IPS-NIHi11 (cell line): ENCODE measurements at regions not wholly inside any gene's neighbourhood (a gene's known extent, or its start where the extent isn't known, plus 50 kb on each side); places are given as distances from the start of the nearest gene placed in this dataset.
"Not testable (repeated sequence)": the region's sequence is repeated elsewhere in the genome, so short reads cannot be mapped to it uniquely, and the experiment has no call there.

Source experiments
- DNase-seq: peaks from one replicate; pipeline ENCODE4 v3.0.0; 2012; ENCODE audit warnings: mixed read lengths, low spot score

DNA sequence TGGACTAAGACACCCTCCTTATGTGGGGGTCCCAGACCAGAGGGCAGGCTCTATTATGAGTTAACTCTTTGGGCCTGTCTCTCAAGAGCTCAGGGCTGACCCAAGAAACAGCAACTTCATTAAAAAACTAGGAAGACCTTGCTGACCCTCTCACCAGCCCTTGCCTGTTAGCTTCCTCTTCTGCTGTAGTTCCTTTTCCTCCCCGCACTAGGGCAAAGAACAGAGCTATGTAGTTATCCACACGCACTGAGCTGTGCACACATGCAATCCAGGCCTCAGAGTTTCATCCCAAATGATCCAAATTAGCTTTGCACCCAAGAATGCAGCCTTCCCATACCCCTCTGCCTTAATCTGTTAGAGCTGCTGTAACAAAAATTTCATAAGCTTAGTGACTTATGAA is 539.6 kb upstream of the CADM1 start:
- DNase-seq: no peak

DNA sequence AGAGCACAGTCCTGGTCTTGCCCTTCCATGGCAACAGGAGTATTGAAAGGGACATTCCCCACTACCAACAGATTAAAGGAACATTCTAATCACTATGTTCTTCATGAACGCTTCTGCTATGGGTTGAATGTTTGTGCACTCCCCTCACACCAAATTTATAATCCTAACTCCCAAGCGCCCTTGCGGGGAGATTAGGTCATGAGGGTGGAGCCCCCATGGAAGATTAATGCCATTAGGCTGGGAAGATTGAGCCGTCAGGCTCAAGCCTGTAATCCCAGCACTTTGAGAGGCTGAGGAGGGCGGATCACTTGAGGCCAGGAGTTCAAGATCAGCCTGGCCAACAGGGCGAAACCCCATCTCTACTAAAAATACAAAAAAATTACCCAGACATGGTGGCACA is 538.8 kb upstream of the CADM1 start:
- DNase-seq: not testable (repeated sequence)

DNA sequence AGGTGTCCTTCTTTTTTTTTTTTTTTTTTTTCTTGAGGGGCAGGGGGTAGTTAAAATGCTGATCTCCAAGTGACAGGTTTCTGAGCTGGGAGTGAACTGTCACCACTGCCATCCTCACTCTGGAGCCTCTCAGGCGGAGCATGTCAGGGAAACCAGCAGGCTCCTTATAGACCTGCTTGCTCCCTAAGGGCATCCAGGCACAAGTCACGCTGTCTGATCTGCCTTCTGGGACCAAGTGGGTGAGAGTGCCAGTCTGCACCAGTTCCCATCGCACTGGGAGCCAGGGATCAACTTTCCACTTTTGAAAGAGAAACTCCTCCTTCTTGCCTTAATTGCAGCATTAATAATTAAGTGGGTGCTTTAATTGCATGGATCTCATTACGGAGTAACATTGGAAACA is 537.9 kb upstream of the CADM1 start:
- DNase-seq: no peak

DNA sequence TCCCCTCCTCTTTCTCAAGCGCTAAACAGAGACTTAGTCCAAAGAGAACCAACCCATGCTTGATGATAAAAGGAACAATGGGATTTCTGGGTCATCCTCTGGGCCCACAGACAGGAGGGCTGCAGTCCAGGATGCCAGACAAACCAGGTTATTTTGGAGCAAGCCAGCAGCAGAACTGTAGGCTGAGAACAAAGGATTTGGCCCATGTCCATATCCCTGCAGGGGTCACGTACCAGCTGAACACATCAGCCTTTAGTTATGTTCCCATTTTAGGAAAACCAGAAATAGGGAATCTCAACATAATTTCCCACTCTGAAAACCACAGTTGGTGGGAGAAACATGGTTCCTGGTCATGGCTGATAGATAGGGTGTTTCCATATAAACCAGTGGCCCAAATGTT is 533.6 kb upstream of the CADM1 start:
- DNase-seq: no peak

DNA sequence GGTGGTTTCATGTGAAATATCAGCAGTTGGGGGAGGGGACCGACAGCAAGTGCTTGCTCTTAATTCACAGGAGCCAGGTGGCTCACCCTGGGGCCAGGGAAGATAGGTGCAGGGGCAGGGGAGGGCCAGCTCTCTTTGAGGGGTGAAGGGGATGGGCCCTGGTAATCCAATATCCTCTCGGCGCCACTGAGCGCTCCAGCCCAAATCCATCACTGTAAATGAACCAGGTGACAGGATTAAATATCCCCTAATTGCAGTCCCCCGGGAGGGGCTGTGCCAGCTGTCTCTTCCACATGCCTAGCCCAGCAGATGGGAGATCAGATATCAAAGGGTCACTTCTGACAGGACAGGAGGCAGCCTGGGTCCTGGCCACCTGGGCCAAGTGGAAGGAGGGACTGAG is 531.8 kb upstream of the CADM1 start:
- DNase-seq: no peak

DNA sequence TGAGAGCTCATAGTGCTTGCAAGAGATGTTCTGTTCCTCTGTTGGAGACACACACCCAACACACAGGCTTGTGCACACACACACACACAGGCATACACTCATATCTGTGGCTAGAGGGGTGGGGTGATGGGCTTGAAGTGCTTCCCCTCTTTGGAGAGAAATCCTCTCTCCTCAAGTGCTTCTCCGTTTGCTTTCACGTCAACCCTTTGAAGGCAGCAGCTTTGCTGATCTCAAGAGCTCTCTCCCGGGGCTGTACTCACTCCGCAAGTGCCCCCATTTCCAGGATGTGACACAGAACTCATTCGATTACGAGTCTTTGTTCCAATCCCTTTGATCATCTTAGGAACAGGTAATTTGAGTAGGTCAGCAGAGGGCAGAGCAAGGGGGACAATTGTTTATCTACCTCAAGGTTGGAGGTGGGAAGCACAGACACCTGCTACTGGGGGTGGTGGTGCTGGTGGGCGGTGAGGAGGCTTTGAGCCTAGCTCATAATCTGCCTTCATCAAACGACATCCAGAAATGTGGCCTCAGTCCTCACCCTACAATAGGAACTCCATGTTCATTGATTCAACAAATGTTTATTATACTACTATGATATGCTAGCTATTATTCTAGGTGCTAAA is 529.8 kb upstream of the CADM1 start:
- no peak for DNase-seq

DNA sequence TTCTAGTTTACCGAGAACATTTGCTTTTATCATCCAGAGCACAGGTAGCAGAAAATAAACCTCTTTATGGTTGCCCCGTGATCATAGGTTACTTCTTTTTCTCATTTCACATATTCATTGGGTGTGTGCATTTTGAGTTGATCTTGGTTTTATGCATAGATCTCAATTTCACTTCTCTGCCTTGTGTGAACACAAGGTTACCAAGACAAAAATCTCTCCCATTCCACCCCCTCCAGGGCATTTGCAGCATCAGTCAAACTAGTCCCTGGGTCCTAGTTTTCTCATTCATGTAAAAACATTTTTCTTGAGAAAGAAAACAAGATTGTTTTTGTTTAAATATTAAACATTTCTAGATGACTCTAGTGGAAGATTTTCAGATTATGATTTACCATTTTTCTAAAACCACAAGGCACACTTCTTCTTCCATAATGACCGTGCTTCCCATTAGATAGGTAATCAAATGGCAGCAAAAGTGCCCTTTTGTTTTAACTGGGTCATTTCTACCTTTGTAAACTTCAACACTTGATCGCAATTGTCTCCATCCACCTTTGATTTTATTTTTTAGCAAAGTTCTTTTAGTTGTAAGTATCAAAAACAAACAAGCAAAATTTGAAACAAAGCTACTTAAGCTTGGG is 526.6 kb upstream of the CADM1 start:
- DNase-seq: no peak

DNA sequence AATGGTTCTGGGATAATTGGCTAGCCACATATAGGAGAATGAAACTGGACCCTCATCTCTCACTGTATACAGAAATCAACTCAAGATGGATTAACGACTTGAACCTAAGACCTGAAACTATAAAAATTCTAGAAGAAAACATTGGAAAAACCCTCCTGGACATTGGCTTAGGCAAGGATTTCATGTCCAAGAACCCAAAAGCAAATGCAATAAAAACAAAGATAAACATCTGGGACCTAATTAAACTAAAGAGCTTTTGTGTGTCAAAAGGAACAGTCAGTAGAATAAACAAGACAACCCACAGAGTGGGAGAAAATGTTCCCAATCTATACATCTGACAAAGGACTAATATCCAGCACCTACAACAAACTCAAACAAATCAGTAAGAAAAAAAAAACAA is 524.3 kb upstream of the CADM1 start:
- DNase-seq: not testable (repeated sequence)

DNA sequence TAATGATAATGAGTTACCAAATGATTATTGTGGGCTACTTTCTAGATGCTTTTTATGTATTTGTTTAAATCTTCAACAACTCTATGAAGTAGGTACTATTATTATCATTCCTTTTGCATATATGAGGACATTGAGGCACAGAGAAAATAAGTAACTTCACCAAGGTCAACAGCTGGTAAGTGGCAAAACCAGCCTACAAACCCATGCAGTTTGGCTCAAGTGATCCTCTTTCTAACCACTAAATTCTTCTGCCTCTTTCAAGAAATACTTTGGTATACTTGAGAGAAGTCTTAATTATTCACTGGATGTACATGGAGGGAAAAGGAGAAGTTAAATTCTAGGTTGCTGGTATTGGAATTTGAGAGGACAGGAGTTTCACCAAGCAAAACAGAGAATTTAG is 495.2 kb upstream of the CADM1 start:
- no peak for DNase-seq

DNA sequence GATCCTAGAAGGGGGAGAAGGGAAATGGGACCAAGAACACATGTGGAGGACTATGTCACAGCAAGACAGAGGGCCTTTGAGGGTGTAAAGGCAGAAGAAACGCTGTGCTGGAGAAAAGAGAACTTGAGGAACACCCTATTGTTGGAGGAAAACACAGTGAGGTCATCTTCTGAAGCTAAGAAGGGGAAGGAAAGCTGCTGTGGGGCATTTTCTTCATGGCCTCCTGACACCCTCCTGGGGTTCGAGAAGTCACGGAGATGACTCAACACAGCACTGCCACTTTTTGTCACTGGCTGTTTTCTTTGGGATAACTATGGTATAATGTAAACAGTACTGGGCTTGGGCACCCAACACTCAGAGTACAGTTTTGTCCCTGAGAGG is 492.6 kb upstream of the CADM1 start:
- no peak for DNase-seq

DNA sequence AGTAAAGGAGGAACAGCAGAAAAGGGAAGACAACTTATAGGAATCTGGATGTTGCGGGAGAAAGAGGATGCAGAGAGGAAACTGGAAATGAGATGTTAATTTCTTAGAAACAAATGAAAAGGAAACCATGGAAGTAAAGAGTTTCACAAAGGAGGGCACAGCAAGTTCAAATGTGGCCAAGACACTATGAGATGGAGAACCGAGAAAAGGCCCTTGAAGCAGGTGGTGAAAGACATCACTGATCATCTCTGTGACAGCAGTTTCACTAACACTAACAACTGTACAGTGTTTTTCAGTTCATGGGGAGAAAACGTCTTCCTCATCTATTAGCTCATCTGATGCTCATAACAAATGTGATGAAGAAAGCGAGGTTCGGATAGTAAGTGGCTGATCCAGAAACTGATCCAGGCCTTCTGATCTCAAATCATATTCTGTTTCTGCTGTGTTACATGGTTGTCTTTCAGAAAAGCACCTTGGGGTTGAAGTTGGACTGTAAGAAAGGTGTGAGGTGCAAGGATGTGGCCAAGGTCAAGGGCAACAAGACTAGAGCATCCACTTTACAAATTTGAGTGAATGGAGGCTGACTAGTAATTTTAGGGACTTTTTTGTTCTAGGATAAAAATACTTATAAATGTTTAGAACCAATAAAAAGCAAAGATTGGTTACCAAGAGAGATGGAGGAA is 492.1 kb upstream of the CADM1 start:
- DNase-seq: no peak

DNA sequence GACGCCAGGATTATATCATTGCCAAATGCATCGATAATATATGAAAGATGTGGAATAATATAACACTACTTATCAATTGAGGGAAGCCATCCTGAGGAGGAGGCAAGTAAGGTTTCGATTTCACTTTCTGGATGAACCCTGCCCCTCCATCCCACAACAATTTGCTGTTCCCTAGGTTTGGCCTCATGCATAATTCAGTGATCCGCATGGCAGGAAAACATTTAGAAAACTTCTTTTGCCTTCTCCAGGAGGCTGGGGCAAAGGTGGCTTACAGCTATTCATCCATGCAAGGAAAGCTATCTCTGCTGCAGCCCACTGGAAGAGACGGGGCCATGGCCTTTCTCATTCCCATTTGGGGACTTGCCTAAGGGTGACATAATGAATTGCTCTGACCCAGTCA is 489.4 kb upstream of the CADM1 start:
- DNase-seq: no peak

DNA sequence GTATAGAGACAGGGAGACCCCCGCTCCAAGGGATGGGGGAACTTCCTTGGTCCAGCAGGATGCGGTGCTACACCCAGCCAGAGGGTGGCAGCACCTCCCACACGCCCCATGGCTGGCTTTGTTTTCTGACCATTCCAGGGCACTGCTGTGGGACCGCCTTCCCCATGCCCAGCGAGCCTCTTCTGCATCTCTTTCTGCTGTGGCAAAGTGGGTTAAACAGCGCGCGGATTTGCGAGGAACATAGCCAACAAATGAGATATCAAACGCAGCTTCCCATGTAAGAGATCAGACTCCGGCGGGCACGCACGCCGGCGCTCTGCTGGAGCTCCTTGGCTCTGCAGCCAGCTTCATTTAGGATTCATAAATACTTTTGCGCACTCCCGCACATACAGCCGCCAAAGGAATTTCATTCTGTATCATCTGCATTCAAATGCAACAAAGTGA is 485.8 kb upstream of the CADM1 start:
- DNase-seq: peak; percentile 85

DNA sequence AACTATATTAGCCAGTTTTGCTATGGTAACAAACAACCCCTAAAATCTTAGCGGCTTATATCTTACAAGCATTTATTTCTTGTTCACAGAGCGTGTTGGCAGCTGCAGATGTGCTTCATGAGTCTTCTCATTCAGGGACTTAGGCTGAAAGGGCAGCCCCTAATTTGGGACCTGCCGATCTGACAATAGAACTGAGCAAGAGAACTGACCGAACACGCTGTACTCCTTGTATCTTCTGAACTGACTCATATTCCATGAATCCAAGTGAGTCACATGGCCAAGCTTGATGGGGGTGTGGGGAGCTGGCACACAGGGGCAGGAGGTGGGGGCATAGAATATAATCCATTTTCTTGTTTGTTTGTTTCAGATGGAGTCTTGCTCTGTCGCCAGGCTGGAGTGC is 481.7 kb upstream of the CADM1 start:
- DNase-seq: no peak

DNA sequence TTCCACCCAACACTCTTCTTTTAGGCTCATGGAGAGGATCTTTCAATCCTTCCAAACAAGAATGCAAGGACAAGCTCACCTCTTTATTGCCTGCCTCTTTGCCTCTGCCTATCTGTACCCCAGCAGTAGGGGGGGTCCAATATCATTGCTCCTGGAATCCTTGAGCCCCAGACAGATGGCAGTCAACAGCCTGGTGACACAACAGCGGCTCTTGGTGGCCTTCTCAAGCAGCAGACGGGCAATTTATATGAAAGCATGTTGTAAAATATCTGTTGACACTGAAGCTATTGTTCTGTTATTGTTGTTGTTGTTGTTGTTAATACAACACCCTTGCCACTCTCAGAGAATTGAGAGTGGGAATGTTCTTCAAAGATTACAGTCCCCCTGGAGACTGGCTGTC is 480.0 kb upstream of the CADM1 start:
- no peak for DNase-seq

DNA sequence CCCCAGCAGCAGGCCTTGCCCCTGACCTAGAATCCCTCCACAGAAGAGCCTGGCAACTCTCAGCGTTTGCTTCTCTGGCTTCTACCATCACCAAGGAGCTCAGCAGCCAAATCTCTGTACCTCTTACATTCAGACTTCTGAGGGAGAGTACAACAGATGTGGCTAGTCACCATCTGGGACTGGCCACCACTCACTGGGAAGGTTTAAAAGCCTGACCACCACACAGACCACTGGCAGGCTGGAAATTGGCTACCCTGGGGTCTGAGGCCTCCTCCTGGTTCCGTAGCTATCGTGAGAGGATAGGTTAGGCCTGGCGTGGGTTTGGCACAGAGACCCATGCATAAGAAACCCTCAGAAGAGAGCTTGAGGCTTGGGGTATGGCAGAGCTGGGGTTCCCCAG is 478.5 kb upstream of the CADM1 start:
- DNase-seq: no peak

DNA sequence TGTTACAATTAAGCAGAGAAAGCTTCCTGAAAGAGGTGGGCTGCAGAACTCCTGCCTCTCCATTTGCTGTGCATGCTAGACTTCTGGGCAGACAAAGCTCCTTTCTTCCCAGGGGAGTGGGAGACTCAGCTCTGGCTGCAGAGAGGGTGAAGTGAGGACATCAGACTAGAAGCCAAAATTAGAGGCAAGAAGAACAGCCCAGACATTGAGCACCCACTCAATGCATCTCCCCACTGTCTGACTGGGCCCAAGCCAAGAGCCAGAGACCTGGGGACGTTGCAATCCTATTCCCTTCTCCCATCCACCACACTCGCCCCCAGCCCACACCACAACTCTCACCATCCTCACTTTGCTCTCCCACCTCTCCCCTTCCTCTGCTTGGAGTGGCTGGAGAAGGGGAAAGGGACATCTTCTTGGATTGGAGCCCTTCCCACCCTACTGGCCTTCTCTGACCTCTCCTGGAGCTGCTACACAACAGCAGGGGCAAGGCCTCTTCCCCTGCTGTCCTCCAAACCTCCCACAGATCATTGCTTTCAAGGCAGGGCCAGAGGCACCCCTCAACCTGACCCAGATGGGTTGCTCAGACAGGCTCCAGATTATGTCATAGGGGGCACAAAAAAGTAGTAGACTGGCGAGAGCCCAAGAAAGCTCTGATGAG is 477.7 kb upstream of the CADM1 start:
- no peak for DNase-seq

DNA sequence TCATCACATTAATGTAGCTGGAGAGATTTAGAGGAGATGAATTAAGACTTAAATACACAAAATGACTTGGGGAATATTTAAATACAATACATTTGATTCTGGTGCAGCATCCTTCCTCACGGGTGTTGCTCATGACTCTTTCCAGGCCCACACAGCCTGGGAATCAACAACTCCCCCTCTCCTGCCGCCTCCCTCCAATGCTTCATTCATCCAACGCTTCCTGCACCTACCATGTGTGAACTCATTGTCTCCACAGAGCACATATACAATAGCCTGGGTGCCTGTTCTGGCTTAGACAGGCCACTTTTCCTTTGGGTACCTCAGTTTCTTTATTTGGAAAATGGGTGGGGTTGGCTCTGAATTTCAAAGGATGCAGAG is 476.9 kb upstream of the CADM1 start:
- no peak for DNase-seq

DNA sequence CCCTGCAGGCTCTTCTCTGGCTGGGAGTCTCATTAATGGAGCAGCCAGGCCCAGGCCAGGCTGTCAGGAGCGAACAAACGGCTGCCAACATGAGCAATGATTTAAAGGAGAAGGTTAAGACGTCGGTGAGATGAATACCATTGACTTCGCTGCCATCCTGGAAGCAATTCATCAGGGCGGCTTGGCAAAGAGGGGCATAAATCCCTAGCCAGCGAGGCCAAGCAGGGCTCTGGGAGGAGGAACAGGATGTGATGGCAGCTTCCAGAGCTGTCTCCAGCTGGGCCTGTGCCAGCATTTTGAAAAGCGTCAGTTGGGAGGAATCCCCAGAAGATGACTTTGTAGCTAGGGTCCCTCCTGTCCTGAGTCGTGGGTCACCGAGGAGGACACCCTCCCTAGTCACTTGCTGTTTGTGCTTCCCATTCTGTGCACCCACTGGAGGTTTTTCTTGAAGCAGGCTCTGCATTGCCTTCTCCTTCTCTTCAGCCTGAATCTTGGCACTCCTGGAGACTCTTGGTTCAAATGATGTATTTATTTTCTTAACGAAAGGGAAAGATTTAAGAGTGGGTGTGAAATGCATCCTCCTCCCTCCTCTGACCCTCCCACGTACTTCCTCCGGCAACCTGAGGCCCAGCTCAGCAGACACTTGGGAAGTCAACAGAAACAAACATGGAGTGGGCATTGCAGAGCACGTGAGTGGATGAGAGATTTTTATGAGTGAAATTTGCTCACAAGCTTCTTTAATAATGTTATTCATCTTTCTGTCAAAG is 476.3 kb upstream of the CADM1 start:
- no peak for DNase-seq

DNA sequence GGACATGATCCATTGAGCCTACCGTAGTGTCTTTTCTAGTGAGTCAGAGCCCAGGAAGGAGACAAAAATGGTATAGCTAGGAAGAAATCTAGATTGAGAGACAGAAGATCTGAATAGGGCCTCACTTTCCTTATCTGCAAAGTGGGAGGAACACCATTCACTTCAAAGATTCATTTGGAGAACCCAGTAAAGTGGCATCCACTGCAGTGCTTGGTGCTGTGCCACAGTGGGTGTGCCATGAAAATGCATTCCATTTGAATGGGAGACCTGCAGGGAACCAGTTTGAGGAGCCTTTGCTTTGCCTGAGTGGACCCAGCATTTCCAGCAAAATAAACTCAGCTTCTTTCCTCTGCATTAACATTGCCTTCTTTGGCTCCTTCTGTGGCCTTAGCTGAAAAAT is 470.5 kb upstream of the CADM1 start:
- peak; percentile 27 for DNase-seq

DNA sequence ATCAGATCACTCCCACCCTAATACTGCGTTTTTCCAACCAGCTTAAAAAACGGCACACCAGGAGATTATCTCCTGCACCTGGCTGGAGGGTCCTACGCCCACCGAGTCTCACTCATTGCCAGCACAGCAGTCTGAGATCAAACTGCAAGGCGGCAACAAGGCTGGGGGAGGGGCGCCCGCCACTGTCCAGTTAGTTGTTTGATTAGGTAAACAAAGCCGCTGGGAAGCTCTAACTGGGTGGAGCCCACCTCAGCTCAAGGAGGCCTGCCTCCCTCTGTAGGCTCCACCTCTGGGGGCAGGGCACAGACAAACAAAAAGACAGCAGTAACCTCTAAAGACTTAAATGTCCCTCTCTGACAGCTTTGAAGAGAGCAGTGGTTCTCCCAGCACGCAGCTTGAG is 463.0 kb upstream of the CADM1 start:
- not testable (repeated sequence) for DNase-seq

DNA sequence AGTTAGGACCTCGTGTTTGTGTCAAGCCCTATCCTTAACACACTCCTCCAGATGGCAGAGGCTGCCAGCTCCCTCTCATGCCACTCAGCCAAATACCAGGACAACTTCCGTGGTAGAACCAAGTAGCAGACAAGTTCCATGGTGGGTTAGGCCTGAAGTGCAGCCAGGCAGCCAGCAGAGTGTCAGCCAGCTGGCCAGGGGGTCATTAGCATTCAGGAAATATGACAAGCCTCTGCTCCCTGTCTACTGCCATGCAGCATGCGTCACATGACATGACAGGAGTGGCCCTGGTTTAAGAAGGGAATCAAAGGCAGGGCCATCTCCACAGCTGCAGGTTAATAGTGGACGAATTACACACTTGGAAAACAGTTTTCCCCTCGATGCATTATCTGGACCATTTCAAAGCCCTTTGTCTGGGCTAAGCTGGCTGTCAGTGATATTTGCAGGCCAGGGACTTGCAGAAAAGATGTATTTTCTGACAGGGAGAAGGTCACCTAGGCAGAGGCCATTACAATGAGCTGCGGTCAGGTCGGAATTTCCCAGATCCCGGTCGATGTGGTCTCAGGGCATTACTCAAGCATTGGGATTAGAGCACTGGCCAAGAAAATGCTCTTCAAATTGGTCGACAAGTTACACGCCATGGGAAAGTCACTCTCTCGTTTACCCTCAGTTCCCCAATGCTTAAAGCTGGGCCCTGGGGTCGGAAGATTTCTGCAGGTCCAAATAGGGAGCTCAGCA is 461.7 kb upstream of the CADM1 start:
- no peak for DNase-seq
